Heart left ventricle (tissue), 13 donors: ENCODE measurements at regions not wholly inside any gene's neighbourhood (a gene's known extent, or its start where the extent isn't known, plus 50 kb on each side); places are given as distances from the start of the nearest gene placed in this dataset.

Experiments
- CTCF ChIP-seq, 12 donors: fragments of 200-600 bp; sonication (generic) in 4 of 12; IDR thresholded peaks; one replicate each; pipeline versions ENCODE4 v1.5.0 to v1.8.0; 2018 to 2022; ENCODE audit warnings: antibody characterized with exemption in 12 of 12, mild to moderate bottlenecking in 5 of 12
- POLR2A ChIP-seq, 2 donors: fragments of 450-650 bp; IDR thresholded peaks; one replicate each; pipeline ENCODE4 v1.6.1; 2017; ENCODE audit warnings: antibody characterized with exemption in 2 of 2, mild to moderate bottlenecking in 2 of 2, moderate library complexity in 2 of 2
- donor health status: ischemic (EF 13 %, LVEDD 7.1; RV severe dilation, severe dysfunction).
- donor health status: DM: no; HTN: yes; CAD: no.
- donor health status: DM: no; HTN: no; CAD: no.
- donor health status: ischemic (EF 25% LVEDD 6.9; RV normal size, moderate dysfunction).
- donor health status: ischemic (EF 25% LVEDD 5.7; RV mildly dilated, moderate dysfunction).
- donor health status: ischemic (EF 35%, LVEDD 5.7; RV mildly dilated, moderate dysfunction).
- donor health status: nonischemic (EF 11% LVEDD 7.7; RV severe dilation, severe dysfunction).
- donor health status: DM: yes; HTN: yes; CAD: no.
- donor health status: PGD.
- donor health status: ischemic (EF 29% LVEDD 5.4; RV normal size, mild dysfunction).
- donor health status: nonischemic (EF 23%, LVEDD 6.1; RV moderate dilation, normal function).

GRCh38 chr3:106120356-106120755 lies 251.5 kb upstream of the CBLB start:
- TF ChIP-seq CTCF (IDR thresholded peaks at IDR 0.05) (no peak), POLR2A (IDR thresholded peaks at IDR 0.05) (no peak)
